ENCODE measurements at regions not wholly inside any gene's neighbourhood (a gene's known extent, or its start where the extent isn't known, plus 50 kb on each side); places are given as distances from the start of the nearest gene placed in this dataset.

GRCh38 chr16:64309398-64310110, 812.3 kb downstream of the CDH11 start:
- intact Hi-C loops (cut with DNase I; ENCODE audit: low total_unique reads) = no loop called here
- peaks cover 0 to 6% (median 0%) of the 10 kb centered on the region in 4 donors for H3K9me3 ChIP-seq
- DNase-seq = no peak
- no peak overlapping the region for H3K27ac ChIP-seq
- H3K4me1 ChIP-seq = no peaks in the 10 kb centered on the region
- H3K36me3 ChIP-seq = no peaks in the 10 kb centered on the region
- WGBS, 5 donors = 53 to 65% (median 56%) methylated on average over 2 of the region's 2 CpGs
- H3K27me3 ChIP-seq = no peaks in the 10 kb centered on the region
- H3K4me3 ChIP-seq = no peak overlapping the region
- TF ChIP-seq POLR2A (IDR thresholded peaks at IDR 0.05) (no peak), EP300 (IDR thresholded peaks at IDR 0.05) (no peak), POLR2AphosphoS5 (IDR thresholded peaks at IDR 0.05) (no peak)
- TF ChIP-seq, protein P1, sequence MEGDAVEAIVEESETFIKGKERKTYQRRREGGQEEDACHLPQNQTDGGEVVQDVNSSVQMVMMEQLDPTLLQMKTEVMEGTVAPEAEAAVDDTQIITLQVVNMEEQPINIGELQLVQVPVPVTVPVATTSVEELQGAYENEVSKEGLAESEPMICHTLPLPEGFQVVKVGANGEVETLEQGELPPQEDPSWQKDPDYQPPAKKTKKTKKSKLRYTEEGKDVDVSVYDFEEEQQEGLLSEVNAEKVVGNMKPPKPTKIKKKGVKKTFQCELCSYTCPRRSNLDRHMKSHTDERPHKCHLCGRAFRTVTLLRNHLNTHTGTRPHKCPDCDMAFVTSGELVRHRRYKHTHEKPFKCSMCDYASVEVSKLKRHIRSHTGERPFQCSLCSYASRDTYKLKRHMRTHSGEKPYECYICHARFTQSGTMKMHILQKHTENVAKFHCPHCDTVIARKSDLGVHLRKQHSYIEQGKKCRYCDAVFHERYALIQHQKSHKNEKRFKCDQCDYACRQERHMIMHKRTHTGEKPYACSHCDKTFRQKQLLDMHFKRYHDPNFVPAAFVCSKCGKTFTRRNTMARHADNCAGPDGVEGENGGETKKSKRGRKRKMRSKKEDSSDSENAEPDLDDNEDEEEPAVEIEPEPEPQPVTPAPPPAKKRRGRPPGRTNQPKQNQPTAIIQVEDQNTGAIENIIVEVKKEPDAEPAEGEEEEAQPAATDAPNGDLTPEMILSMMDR (IDR thresholded peaks at IDR 0.05) = no peak

- Histone ChIP-seq H3K4me1 (no peaks in the 10 kb centered on the region), H3K36me3 (no peaks in the 10 kb centered on the region), H3K9me3 (peaks cover 0 to 6% (median 0%) of the 10 kb centered on the region in 4 donors), H3K4me3 (no peak overlapping the region), H3K27ac (no peak overlapping the region), H3K27me3 (no peaks in the 10 kb centered on the region)
- intact Hi-C loops (cut with DNase I; ENCODE audit: low total_unique reads) = no loop called here
- 71 to 88% (median 78%) methylated on average over 3 of the region's 3 CpGs for WGBS, 5 donors
- DNase-seq = no peak
- TF ChIP-seq POLR2A (IDR thresholded peaks at IDR 0.05) (no peak), POLR2AphosphoS5 (IDR thresholded peaks at IDR 0.05) (no peak), EP300 (IDR thresholded peaks at IDR 0.05) (no peak)
- TF ChIP-seq, protein P1 (IDR thresholded peaks at IDR 0.05) = no peak
Observed at GRCh38 chr16:64308721-64309120, 813.1 kb downstream of the CDH11 start.

- no peaks in the 10 kb centered on the region for H3K36me3 ChIP-seq
- H3K27me3 ChIP-seq = no peaks in the 10 kb centered on the region
- no peaks in the 10 kb centered on the region for H3K4me1 ChIP-seq
- intact Hi-C loops (cut with DNase I; ENCODE audit: low total_unique reads) = no loop called here
- TF ChIP-seq, protein P1 (IDR thresholded peaks at IDR 0.05) = no peak
- TF ChIP-seq EP300 (IDR thresholded peaks at IDR 0.05) (no peak), POLR2AphosphoS5 (IDR thresholded peaks at IDR 0.05) (no peak), POLR2A (IDR thresholded peaks at IDR 0.05) (no peak)
- H3K4me3 ChIP-seq = no peak overlapping the region
- 74 to 89% (median 81%) methylated on average over 2 of the region's 2 CpGs for WGBS, 5 donors
- no peak overlapping the region for H3K27ac ChIP-seq
- no peak for DNase-seq
- peaks cover 0 to 6% (median 0%) of the 10 kb centered on the region in 4 donors for H3K9me3 ChIP-seq
Observed at GRCh38 chr16:64307431-64307830, 814.4 kb downstream of the CDH11 start.

DNA sequence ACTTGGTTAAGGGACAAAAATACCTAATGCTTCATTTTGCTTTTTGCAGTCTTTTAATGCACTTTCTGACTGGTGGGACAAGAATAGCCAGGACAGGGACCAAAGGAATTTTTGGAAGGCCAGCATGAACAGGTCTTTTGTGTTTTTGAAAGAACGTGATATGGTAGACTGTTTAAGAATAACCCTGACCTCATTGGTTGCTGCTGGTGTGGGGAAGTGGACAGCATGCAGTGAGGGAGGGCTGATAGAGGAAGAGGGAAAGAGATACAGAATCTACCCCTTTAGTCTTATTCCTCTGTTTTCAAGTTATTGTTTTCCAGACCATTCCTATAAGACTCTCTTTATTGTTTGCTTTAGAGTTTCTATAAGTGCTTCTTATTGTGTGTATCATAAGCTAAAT, 816.2 kb downstream of the CDH11 start:
- no peaks in the 10 kb centered on the region for H3K36me3 ChIP-seq
- WGBS, 5 donors = 40 to 54% (median 46%) methylated on average over 1 of the region's 1 CpG
- H3K4me3 ChIP-seq = no peak overlapping the region
- TF ChIP-seq, protein P1 (IDR thresholded peaks at IDR 0.05) = no peak
- TF ChIP-seq POLR2AphosphoS5 (IDR thresholded peaks at IDR 0.05) (no peak), EP300 (IDR thresholded peaks at IDR 0.05) (no peak), POLR2A (IDR thresholded peaks at IDR 0.05) (no peak)
- no peak for DNase-seq
- H3K27me3 ChIP-seq = no peaks in the 10 kb centered on the region
- H3K27ac ChIP-seq = no peak overlapping the region
- intact Hi-C loops (cut with DNase I; ENCODE audit: low total_unique reads) = no loop called here
- H3K9me3 ChIP-seq = peaks cover 0 to 6% (median 0%) of the 10 kb centered on the region in 4 donors
- H3K4me1 ChIP-seq = no peaks in the 10 kb centered on the region

Data from stomach (tissue), 8 donors.